SK-MEL-5 (cell line): ENCODE measurements at regions not wholly inside any gene's neighbourhood (a gene's known extent, or its start where the extent isn't known, plus 50 kb on each side); places are given as distances from the start of the nearest gene placed in this dataset.
"Not testable (repeated sequence)": the region's sequence is repeated elsewhere in the genome, so short reads cannot be mapped to it uniquely, and the experiment has no call there.

ENCODE experiments used
- DNase-seq: peaks from one replicate; pipeline ENCODE4 v3.0.0-alpha.2; 2016; ENCODE audit warnings: low read depth, low spot score
- in situ Hi-C: cut with HindIII; loops from 2 replicates; pipeline ENCODE4 v1.10.0; 2016; ENCODE audit warnings: low sequenced_read_pairs, high pct_unique_total_duplicates, low pct_unique_long_range_greater_than_20kb

GRCh38 chr3:35114686-35115085, 524.6 kb upstream of the ARPP21 start:
- in situ Hi-C loops, result no loop called here
- no peak for DNase-seq

DNA sequence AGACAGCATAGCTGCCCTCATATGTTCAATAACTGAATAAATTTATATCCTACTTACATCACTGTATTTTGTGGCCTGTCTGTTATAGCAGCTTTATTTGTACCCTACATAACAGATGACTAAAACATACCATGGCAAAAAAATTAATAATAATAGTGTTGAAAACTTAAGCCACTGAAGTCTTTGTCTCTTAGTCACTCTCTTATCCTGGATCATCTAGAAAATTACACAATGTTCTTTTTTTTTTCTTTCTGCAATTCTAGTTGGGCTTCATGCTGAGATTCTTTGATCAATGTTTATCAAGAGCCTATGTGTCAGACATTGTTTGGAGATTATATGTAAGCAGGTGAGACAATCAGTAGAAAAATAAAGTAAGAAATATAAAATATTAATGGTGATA, 519.3 kb upstream of the ARPP21 start:
- in situ Hi-C loops, result no loop called here
- DNase-seq, result no peak

- DNase-seq, result no peak
- in situ Hi-C loops, result no loop called here
These were observed 501.7 kb upstream of the ARPP21 start for GRCh38 chr3:35137612-35138011.

GRCh38 chr3:35141406-35141805, 497.9 kb upstream of the ARPP21 start:
- in situ Hi-C loops, result no loop called here
- DNase-seq, result no peak

- in situ Hi-C loops, result no loop called here
- no peak for DNase-seq
These were observed 495.3 kb upstream of the ARPP21 start for GRCh38 chr3:35144011-35144410.

- in situ Hi-C loops, DNase-seq: not testable (repeated sequence)
These were observed 492.9 kb upstream of the ARPP21 start for GRCh38 chr3:35146256-35147035.

DNA sequence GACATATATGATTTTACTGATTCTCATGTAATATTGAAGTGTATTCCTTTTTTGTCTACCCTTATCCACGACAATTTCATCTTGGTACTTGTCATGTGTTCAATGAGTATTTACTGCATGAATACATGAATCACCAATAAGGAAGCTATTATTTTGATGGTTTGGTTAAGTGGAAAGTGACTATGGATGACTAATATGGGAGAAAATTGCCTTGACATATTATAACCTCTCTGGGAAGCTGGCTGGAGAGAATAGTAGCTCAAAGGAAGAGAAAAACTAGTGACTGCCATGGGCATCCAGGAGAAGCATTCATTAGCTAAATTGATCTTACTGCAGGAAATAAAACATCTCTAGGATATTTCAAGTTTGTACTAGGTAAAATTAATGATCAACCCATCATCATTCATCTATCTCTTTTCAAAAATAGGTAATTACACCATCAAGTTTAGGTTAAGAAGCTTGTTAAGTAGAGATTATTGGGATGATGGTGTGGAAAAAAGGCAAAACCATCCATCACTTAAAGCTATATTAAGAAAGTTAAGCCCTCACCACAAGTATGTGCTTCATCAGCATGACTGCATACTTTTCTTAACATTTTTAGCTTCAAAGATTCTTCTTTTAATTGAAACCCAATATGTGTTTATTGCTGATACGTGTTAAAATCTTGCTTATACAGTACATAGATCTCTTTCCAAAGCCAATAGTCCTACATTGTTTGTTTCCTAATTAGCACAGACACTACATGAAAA, 455.2 kb upstream of the ARPP21 start:
- DNase-seq, result no peak
- in situ Hi-C loops, result no loop called here

GRCh38 chr3:35184775-35185174, 454.6 kb upstream of the ARPP21 start:
- in situ Hi-C loops, result no loop called here
- DNase-seq, result no peak

DNA sequence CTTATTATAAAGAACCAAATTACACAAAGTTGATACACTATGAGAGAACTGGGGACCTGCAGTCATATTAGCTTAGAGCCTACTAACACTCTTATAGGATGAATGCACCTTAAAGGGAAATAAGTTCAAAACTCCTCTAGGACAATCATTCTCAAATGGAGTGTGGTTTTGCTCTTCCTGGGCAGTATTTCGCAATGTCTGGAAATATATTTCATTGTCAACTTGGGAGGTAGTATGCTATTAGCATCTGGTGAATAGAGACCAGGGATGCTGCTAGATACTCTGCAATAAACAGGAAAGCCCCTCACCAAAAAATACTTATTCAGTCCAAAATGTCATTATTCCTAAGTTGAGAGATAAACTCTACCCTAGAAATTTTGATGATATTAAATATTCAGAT, 451.4 kb upstream of the ARPP21 start:
- in situ Hi-C loops, result no loop called here
- no peak for DNase-seq

GRCh38 chr3:35194666-35195065, 444.7 kb upstream of the ARPP21 start:
- no peak for DNase-seq
- in situ Hi-C loops, result no loop called here

DNA sequence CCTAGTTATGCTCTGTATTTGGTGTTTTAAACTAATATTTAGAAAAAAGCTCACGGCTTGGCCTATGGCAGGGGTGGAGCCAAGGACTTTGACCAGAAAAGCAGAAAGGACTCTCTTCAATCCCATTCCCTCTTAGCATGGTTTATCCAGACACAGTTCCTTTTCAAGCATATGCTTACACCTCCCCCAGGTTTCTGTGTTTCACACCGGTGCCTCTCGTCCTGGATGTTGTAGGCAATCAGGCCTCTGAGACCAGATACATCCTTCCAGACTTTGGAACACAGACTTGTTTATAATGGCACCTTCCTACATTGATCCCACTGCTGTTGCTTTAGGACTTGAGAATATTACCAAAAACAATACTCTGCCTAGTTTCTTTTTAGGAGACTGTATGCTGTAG, 440.5 kb upstream of the ARPP21 start:
- in situ Hi-C loops, result no loop called here
- no peak for DNase-seq

- DNase-seq, result no peak
- in situ Hi-C loops, result no loop called here
These were observed 439.3 kb upstream of the ARPP21 start for GRCh38 chr3:35200056-35200455.

GRCh38 chr3:35201211-35201610, 438.1 kb upstream of the ARPP21 start:
- no peak for DNase-seq
- in situ Hi-C loops, result no loop called here

GRCh38 chr3:35215525-35216500, 423.5 kb upstream of the ARPP21 start:
- in situ Hi-C loops, result no loop called here
- no peak for DNase-seq

GRCh38 chr3:35216501-35217266, 422.6 kb upstream of the ARPP21 start:
- in situ Hi-C loops, result no loop called here
- no peak for DNase-seq

DNA sequence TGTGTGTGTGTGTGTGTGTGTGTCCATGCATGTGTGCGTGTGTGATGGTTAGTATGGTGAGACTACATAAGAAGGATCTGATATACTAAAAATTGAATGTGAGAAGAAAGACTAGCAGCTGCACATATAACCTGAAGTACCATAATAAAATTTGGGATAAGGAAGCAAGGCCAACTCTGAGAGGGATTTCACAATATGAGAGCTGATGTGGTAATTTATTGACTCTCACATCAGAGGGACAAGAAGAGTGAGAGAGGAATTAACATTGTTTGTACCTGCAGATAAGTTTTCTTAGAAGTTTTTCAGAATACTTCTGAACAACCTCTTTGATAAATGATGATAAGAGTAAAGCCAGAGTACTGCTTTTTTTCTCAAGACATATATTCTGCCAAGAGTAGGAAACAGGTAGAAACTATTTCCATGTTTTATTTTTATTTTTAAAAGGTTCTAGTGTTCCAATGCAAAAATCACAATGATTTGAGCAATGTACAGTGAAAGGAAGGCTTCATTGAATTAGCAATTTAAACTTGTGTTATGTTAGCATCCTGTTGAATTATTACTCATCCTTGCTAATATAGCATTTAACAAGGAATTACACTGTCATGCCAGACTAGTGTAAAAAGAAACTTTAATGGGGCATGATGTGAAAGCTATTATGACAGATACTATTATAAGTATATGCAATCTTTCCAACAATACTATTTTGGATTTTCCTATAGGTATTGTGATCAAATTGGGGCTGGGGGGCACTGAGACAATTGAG, 415.5 kb upstream of the ARPP21 start:
- in situ Hi-C loops, result no loop called here
- no peak for DNase-seq
